Adrenal gland (tissue), 9 donors: ENCODE measurements at regions not wholly inside any gene's neighbourhood (a gene's known extent, or its start where the extent isn't known, plus 50 kb on each side); places are given as distances from the start of the nearest gene placed in this dataset.

Source experiments
- DNase-seq, 7 donors: peaks; one replicate each; pipeline ENCODE4 v3.0.0-alpha.2; 2019 to 2020
- H3K27ac ChIP-seq, 5 donors: fragments of 200-600 bp; sonication (generic) in 4 of 5; 1 replicate in 3 of 5; 2 replicates in 2 of 5; pipeline versions ENCODE4 v1.5.1 to v1.8.0; 2016 to 2020; ENCODE audit warnings: mild to moderate bottlenecking in 1 of 5
- H3K27me3 ChIP-seq: fragments of 200-600 bp; 2 replicates; pipeline ENCODE4 v1.8.0; 2021
- H3K36me3 ChIP-seq, 2 donors: fragments of 200-600 bp; replicated peaks in 1 of 2; 1 replicate in 1 of 2; 2 replicates in 1 of 2; pipeline versions ENCODE4 v1.5.1 to v1.8.0; 2018 to 2022
- H3K4me1 ChIP-seq, 2 donors: fragments of 200-600 bp; replicated peaks in 1 of 2; 1 replicate in 1 of 2; 2 replicates in 1 of 2; pipeline versions ENCODE4 v1.5.1 to v1.8.0; 2018 to 2021
- H3K4me3 ChIP-seq, 4 donors: fragments of 200-600 bp; sonication (generic) in 3 of 4; one replicate each; pipeline ENCODE4 v1.5.1; 2016 to 2018
- H3K9me3 ChIP-seq, 3 donors: fragments of 200-600 bp; sonication (generic) in 1 of 3; replicated peaks in 1 of 3; 1 replicate in 2 of 3; 2 replicates in 1 of 3; pipeline versions ENCODE4 v1.5.1 to v1.8.0; 2016 to 2021
- CTCF ChIP-seq, 6 experiments: fragments of 450-650 bp in 4 of 6; fragments of 200-600 bp in 2 of 6; sonication (generic) in 1 of 6; IDR thresholded peaks; 1 replicate in 5 of 6; 2 replicates in 1 of 6; pipeline versions ENCODE4 v1.5.1 to v1.8.0; 2016 to 2021; ENCODE audit warnings: antibody characterized with exemption in 6 of 6, mild to moderate bottlenecking in 2 of 6, moderate library complexity in 1 of 6
- POLR2A ChIP-seq, 2 donors: fragments of 450-650 bp; IDR thresholded peaks; one replicate each; pipeline ENCODE4 v1.6.1; 2017; ENCODE audit warnings: antibody characterized with exemption in 2 of 2, mild to moderate bottlenecking in 2 of 2, moderate library complexity in 1 of 2
- WGBS, 4 donors: extraction: QIAGEN DNeasy Blood & Tissue Kit in 2 of 4; methylation state at CpG; one replicate each; pipeline versions ENCODE4 v1.1.5 to v1.1.7; 2013 to 2017; 5-methylcytosine and 5-hydroxymethylcytosine counted together
- intact Hi-C, 2 donors: fragments of 100-400 bp; cut with DNase I; formaldehyde crosslinking; loops; one replicate each; pipeline versions ENCODE4 v1.14.1 to v1.15.0; 2022 to 2023
- donor health status: healthy with polysubstance abuse.
- donor health status: Bipolar disorder and iron deficiency.
- donor health status: DM: yes; HTN: yes; CAD: no.
- donor health status: DM: no; HTN: no; CAD: no.
- donor health status: DM: no; HTN: no; CAD: no.

GRCh38 chr7:52771177-52771576, 264.3 kb upstream of the POM121L12 start:
- no peak overlapping the region for H3K4me3 ChIP-seq
- no peak for TF ChIP-seq CTCF (IDR thresholded peaks at IDR 0.05)
- TF ChIP-seq POLR2A (IDR thresholded peaks at IDR 0.05) = no peak
- WGBS, 4 donors = 63 to 76% (median 70%) methylated on average over 5 of the region's 5 CpGs
- no peak overlapping the region for H3K27ac ChIP-seq
- H3K27me3 ChIP-seq = no peaks in the 10 kb centered on the region
- no peaks in the 10 kb centered on the region for H3K36me3 ChIP-seq
- DNase-seq = no peak
- intact Hi-C loops = no loop called here
- no peaks in the 10 kb centered on the region for H3K9me3 ChIP-seq
- H3K4me1 ChIP-seq = no peaks in the 10 kb centered on the region

- no peak overlapping the region for H3K4me3 ChIP-seq
- no peaks in the 10 kb centered on the region for H3K9me3 ChIP-seq
- DNase-seq = no peak
- intact Hi-C loops = no loop called here
- no peak overlapping the region for H3K27ac ChIP-seq
- no peaks in the 10 kb centered on the region for H3K27me3 ChIP-seq
- TF ChIP-seq POLR2A (IDR thresholded peaks at IDR 0.05) (no peak), CTCF (IDR thresholded peaks at IDR 0.05) (no peak)
- H3K4me1 ChIP-seq = no peaks in the 10 kb centered on the region
- H3K36me3 ChIP-seq = no peaks in the 10 kb centered on the region
These were observed 270.8 kb upstream of the POM121L12 start for GRCh38 chr7:52764492-52765169.

GRCh38 chr7:52758356-52758755, 277.1 kb upstream of the POM121L12 start:
- no peaks in the 10 kb centered on the region for H3K9me3 ChIP-seq
- no peak overlapping the region for H3K4me3 ChIP-seq
- intact Hi-C loops = no loop called here
- 17 to 45% (median 31%) methylated on average over 1 of the region's 1 CpG for WGBS, 4 donors
- no peaks in the 10 kb centered on the region for H3K27me3 ChIP-seq
- H3K36me3 ChIP-seq = no peaks in the 10 kb centered on the region
- TF ChIP-seq POLR2A (IDR thresholded peaks at IDR 0.05) (no peak), CTCF (IDR thresholded peaks at IDR 0.05) (no peak)
- no peaks in the 10 kb centered on the region for H3K4me1 ChIP-seq
- H3K27ac ChIP-seq = no peak overlapping the region
- no peak for DNase-seq

- Histone ChIP-seq H3K9me3 (no peaks in the 10 kb centered on the region), H3K27ac (no peak overlapping the region), H3K4me3 (no peak overlapping the region), H3K27me3 (no peaks in the 10 kb centered on the region), H3K36me3 (no peaks in the 10 kb centered on the region), H3K4me1 (no peaks in the 10 kb centered on the region)
- TF ChIP-seq CTCF (IDR thresholded peaks at IDR 0.05) (no peak), POLR2A (IDR thresholded peaks at IDR 0.05) (no peak)
- DNase-seq = no peak
- WGBS, 4 donors = 77 to 86% (median 84%) methylated on average over 12 of the region's 12 CpGs
- intact Hi-C loops = no loop called here
These were observed 281.6 kb upstream of the POM121L12 start for GRCh38 chr7:52753855-52754254.
